Left kidney (tissue), 1 donor: ENCODE measurements at regions not wholly inside any gene's neighbourhood (a gene's known extent, or its start where the extent isn't known, plus 50 kb on each side); places are given as distances from the start of the nearest gene placed in this dataset.
A peak's percentile ranks its signal among the peaks of the same experiment; 100 is the strongest.

Source experiments
- DNase-seq: peaks from one replicate; pipeline ENCODE4 v3.0.0-alpha.2; 2013

DNA sequence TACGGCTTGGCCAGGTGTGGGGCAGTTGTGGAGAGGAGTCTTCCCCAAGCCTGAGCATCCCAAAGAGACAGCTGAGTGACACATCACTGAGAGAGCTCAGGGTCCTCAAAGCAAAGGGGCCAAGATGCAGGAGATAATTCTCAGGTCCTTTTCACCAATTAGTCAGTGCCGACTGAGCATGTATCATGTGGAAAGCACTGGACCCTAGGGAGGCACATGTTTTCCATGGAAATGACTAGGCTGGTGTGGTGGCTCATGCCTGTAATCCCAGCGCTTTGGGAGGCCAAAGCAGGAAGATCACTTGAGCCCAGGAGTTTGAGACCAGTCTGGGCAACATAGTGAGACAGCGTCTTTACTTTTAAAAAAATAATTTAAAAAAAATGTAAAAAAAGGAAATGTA lies 67.3 kb upstream of the PRPS1 start:
- no peak for DNase-seq

DNA sequence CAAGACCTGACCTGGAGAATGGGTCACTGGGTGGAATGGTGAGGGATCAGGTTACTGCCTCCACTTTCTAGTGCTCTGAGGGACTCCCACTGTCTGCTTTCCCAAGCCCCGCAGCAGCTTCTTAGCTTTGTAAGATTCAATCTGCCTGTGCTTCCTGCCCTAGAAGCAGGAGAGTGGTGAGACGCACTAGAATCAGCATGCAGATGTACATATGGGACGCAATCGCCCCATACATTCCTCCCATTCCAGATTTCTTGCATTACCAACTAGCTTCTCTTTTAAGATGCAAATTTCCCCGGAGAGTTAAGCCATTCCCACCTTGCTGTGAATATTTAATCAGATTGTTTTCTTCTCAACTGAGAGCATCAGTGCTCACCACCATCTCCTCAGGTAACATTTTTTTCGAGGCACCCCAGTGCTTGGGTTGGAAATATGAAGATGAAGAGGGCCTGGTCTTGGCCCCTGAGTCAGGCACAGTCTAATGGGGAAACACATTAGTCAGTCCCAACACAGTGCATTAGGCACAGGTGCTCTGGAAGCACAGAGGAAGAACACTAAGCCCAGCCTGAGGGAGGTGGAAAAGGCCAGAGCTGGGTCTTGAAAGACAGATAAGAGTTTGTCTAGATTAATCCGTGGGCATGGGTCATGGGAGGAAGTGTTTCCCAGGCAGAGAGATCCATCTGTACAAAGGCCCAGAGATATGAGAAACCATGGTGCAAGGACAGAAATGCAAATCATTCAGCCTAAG lies 66.7 kb upstream of the PRPS1 start:
- DNase-seq, result no peak

DNA sequence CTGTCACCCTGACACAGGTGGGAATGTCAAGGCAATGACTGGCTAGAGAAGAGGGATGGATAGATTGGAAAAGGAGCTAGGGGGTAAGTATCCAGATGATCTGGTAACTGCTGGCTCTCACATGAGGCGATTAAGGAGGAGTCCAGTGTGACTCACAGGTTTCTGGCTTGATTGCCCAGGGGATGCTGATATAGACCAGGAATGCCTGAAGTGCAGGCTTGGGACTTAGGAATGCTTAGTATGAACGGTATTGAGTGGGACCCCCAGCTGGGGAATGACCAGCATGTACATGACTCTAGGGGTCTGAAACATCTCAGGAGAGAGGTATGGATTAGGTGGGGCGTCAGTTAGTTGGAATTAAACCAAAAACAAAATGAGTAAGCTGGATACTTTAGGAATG lies 65.8 kb upstream of the PRPS1 start:
- DNase-seq, result no peak

DNA sequence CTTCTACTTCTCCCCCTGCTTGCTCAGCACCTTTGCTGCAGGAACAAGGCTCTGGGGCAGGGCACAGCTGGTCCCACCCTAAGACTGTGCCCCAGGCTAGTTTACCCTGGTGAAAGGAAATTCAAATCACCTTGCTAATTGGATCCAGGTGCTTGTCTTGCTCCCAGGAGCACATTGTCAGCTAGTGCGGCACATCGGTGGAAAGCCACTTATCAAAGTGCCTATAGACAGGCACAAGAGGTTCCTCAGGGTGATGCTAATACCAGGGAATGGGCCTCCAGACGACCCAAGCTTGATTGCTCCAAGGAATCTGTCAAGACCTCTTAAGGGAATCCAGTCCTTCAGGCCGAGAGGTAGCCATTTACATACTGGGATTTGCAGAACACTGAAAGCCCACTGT lies 64.5 kb upstream of the PRPS1 start:
- no peak for DNase-seq

DNA sequence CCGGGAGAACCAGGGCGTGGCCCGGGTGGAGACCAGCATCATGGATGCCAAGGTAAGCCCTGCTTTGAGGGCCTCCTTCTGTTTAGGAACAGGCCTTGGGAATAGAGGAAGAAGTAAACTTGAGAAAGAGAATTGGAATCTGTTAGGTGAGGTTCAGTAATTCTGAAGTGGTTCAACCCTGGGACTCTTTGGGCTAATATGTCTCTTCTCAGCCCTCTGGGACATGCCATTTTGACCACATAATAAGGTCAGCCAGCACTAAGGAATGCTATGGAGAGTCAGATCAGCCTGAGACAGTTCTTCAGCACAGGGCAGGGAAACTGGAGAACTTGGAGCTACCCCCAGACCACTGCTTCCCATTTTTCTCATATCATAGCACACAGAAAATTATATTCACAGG lies 63.3 kb upstream of the PRPS1 start:
- no peak for DNase-seq

DNA sequence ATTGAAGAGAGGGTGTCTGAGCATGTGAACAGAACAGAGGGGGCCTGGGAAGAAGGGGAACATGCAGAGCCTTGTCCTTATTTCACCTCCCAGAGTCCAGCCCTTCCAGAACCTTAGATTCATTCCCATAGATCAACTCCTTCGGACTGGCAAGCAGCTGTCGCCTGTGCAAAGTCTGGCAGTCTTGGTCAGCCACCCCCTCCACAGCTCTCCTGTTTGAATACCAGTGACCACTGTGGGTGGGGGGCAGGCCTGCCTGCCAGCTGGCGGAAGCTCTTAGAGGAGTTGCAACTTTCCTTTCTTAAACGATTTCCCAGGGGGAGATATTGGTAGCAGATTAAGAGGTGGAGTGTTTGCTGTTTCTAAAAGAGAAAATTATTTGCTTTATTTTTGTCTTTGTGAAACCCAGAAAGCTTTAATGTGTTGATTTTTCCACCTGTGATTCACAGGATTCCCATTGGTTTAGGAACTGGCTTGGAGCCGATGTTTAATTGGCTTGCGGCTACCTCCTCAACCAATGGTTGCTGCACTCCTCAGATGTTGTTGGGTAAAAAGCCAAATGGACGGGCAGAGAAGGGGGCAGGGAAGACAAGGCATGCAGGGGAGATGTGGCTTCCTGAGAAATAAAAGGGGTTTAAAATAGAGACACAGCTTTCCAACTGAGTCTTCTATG lies 62.2 kb upstream of the PRPS1 start:
- peak; percentile 27 for DNase-seq

DNA sequence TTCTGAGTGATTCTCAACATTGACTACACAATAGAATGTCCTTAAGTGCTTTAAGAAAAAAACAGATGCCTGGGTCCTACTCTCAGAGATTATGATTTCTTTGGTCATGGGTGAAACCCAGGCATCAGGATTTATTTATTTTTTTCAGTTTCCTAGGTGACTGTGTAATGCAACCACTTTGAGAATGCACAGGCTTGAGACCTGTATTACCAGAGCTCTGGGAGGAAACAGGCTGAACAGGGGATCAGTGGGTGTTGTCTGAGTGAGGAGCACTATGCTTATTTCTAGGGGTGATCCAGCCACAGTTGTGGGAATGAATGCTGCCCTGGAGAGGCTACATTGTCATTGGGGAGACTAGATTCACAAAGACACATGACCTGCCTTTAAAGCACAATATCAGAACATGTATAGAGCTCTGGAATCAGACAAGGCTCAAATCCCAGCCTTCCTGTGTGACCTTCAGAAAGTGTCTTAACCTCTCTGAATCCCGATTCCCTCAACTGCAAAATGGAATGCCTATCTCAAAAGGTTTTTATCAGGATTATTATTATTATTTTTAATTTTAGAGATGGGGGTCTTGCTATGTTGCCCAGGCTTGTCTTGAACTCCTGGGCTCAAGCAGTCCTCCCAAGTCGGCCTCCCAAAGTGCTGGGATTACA lies 61.6 kb upstream of the PRPS1 start:
- no peak for DNase-seq

DNA sequence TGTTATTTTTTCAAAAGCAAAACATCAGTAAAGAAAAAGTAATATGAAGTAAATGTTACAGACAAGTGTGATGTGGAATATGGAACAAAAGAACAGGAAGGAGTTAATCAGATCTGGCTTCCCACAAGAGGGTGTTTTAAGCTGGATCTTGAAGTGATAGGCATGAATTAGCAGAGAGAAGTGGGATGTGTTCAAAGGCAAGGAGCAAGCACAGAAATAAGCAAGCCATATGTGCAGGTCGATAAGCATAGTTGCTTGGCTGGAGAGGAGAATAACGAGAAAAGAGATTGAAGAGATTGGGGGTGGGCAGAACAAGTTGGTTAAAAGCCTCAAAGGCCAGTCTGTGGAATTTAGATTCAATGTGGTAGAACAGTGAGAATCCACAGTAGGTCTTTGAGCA lies 60.9 kb upstream of the PRPS1 start:
- no peak for DNase-seq

DNA sequence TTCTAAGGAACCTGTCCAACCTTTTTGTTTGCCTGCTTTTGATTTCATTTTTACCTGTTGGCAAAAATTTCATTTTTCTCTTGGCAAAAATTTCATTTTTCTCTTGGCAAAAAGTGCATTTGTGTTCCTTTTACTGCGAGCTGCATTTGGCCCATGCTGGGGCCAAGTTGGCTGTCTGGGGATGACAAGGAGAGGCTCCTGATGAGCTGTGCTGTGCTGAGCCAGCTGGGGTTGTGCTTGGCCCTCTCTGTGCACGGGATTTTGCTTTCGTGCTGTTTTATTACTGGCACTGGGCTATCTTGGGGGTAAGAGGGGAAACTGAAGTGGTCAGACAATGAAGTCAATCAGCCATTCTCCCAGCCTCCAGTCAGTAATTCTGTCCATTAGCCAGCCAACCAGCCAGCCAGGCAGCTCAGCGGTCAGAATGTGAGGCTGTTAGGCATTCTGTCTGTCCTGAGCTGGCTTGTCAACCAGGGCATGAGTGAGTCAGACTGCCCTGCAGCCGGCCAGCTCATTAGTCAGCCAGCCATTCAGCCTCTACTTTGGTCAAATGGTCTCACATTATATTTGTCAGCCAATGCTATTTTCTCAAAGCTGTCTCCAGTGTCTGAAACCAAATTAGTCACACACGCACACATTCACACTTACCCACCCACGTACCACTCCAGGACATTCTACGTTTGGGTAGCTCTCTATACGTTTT lies 56.9 kb upstream of the PRPS1 start:
- no peak for DNase-seq

DNA sequence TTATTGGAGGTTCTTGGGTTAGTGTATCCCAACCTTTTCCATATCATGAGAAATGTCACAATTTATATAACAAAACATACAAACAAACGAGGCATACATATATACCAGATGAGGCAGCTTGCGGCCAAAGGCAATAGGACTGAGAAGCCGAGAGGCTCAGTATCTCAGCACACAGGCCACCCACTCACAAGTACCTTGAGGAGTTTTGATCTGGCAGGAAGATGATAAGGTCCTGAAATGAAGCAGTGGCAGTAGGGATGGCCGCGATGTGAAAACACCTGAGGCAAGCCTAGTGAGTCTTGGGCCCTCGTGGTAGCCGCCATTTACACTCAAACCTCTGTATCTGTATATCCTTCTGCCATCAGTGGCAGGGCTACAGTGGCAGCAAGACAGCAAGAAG lies 55.3 kb upstream of the PRPS1 start:
- no peak for DNase-seq

DNA sequence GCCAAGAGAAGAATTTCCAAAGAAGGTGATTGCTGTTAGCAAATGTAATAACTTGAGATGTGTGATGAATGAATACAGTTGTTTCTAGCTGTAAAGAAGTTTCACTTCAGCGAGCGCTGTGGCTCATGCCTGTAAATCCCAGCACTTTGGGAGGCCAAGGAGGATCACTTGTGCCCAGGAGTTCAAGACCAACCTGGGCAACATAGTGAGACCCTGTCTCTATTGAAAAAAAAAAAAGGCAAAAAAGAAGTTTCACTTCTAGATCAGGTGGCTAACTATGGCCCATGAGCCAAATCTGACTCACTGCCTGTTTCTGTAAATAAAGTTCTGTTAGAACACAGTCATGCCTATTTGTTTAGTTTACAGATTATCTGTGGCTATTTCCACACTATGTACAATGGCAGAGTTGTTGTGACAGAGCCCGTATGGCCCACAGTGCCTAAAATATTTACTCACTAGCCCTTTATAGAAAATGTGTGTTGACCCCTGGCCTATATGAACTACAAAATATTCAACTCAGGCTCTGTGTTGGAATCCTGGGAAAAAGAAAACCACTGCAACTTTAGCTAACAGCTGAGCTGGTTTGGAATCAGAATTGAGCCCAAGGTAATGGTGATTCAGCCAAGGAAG lies 54.1 kb upstream of the PRPS1 start:
- DNase-seq, result no peak

DNA sequence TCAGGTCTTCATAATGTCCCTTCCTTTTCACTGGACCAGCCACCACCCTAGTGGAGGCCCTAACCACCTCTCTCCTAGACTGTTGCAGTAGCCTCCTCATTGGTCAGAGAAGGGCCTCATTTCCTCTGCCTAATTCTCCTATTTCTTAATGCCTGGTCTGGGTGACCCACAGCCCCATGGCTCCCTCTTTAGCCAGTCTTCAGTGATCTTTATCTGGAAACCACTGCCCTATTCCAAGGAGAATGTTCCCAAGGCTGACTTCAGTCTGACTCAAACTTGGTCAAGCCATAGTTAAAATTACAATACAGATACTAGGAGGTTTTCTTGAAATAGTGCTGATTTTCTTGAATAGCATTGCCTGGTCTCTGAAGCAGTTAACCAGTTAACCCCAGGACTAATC lies 53.6 kb upstream of the PRPS1 start:
- DNase-seq, result no peak

DNA sequence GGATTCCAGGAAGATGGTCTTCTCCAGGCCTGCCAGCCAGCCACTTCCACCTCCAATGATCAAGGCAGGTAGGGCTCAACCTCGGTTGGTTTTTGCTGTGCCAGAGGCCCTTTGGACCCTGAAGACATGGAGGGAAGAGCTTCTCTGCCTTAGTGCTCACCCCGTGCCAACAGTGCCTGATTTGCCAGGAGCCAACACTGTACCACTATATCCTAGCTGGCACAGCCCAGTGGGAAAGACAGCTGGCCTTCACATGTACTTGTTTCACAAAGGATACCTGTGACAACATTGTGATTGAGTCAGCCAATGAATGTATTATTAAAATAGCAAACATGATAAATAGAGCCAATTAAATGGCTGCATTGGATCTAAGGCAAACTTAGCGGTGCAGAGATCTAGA lies 51.9 kb upstream of the PRPS1 start:
- DNase-seq, result no peak

DNA sequence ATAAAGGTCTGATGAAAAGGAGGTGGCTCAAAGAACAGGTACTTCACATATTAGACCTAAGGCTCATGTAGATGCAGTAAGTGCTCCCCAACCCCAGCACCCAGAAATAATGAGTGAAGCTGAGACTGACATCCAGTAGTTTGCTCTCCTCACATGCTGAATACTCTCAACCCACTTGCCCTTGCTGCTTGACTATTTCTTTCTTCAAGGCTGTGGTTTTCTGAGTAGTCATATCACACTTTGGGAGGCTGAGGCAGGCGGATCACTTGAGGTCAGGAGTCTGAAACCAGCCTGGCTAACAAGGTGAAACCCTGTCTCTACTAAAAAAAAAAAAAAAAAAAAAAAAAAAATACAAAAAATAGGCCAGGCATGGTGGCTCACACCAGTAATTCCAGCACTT lies 51.5 kb upstream of the PRPS1 start:
- DNase-seq, result no peak

DNA sequence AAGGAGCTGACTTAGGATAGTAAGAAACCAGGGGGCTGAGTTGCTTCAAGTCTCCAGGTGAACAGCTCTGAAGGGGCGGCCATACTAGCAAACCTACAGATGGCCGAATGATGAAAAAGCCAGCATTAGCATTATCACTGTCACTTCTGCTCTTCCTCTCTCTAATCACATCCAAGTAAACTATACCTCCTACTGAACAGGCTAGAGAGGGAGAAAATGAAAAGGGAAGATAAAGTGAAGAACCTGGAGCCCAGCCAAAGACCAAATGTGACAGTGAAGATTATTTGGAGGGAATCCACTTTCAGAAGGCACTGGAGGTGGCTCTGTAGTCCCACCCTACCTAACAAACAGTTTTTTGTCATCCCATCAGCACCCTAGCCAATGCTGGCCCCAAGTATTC lies 50.4 kb upstream of the PRPS1 start:
- DNase-seq, result no peak
